22Rv1 (cell line): ENCODE measurements at regions not wholly inside any gene's neighbourhood (a gene's known extent, or its start where the extent isn't known, plus 50 kb on each side); places are given as distances from the start of the nearest gene placed in this dataset.
"Not testable (repeated sequence)": the region's sequence is repeated elsewhere in the genome, so short reads cannot be mapped to it uniquely, and the experiment has no call there.

Experiments used
- ZFX ChIP-seq: fragments of 450-650 bp; IDR thresholded peaks from 2 replicates; pipeline ENCODE4 v1.6.1; 2017; ENCODE audit warnings: antibody characterized with exemption, borderline replicate concordance
- TF ChIP-seq, protein P1 (sequence below): fragments of 450-650 bp; IDR thresholded peaks from 2 replicates; pipeline ENCODE4 v1.5.1; 2017; ENCODE audit warnings: mild to moderate bottlenecking

DNA sequence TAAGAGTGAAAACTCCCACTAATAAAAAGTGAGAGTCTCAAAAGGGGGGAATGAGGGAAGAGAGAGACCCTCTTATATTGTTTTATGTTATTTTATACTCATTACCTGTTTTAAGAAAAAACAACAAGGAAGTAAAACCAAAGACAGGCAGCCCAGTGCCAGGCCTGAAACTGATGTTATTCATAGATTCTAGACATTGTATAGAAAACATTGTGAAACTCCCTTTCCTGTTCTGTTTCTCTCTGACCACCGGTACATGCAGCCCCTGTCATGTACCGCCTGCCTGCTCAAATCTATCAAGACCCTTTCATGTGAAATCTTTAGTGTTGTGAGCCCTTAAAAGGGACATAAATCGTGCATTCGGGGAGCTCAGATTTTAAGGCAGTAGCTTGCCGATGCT is 216.4 kb upstream of the CNTN3 start:
- TF ChIP-seq, protein P1, sequence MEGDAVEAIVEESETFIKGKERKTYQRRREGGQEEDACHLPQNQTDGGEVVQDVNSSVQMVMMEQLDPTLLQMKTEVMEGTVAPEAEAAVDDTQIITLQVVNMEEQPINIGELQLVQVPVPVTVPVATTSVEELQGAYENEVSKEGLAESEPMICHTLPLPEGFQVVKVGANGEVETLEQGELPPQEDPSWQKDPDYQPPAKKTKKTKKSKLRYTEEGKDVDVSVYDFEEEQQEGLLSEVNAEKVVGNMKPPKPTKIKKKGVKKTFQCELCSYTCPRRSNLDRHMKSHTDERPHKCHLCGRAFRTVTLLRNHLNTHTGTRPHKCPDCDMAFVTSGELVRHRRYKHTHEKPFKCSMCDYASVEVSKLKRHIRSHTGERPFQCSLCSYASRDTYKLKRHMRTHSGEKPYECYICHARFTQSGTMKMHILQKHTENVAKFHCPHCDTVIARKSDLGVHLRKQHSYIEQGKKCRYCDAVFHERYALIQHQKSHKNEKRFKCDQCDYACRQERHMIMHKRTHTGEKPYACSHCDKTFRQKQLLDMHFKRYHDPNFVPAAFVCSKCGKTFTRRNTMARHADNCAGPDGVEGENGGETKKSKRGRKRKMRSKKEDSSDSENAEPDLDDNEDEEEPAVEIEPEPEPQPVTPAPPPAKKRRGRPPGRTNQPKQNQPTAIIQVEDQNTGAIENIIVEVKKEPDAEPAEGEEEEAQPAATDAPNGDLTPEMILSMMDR: not testable (repeated sequence)
- not testable (repeated sequence) for TF ChIP-seq ZFX
